KOPT-K1 (cell line): ENCODE measurements at regions not wholly inside any gene's neighbourhood (a gene's known extent, or its start where the extent isn't known, plus 50 kb on each side); places are given as distances from the start of the nearest gene placed in this dataset.

Experiments
- H3K27ac ChIP-seq: fragments of 200-600 bp; sonication (generic); 2 replicates; pipeline ENCODE4 v1.5.1; 2016; ENCODE audit warnings: antibody characterized with exemption, mild to moderate bottlenecking, low read depth, low read length; ENCODE audit not compliant: poor library complexity, severe bottlenecking
- H3K36me3 ChIP-seq: fragments of 200-600 bp; sonication (generic); 2 replicates; pipeline ENCODE4 v1.5.1; 2017; ENCODE audit warnings: antibody characterized with exemption, mild to moderate bottlenecking, low read length, moderate library complexity; ENCODE audit not compliant: insufficient read depth
- H3K9me3 ChIP-seq: fragments of 200-600 bp; sonication (generic); 2 replicates; pipeline ENCODE4 v1.5.1; 2017; ENCODE audit warnings: antibody characterized with exemption, low read length, mild to moderate bottlenecking; ENCODE audit not compliant: insufficient read depth, poor library complexity, severe bottlenecking

- Histone ChIP-seq H3K27ac (no peak overlapping the region), H3K36me3 (no peaks in the 10 kb centered on the region), H3K9me3 (peaks cover 5% of the 10 kb centered on the region)
These were observed 71.6 kb upstream of the NFKB1 start for GRCh38 chr4:102429553-102429952.

DNA sequence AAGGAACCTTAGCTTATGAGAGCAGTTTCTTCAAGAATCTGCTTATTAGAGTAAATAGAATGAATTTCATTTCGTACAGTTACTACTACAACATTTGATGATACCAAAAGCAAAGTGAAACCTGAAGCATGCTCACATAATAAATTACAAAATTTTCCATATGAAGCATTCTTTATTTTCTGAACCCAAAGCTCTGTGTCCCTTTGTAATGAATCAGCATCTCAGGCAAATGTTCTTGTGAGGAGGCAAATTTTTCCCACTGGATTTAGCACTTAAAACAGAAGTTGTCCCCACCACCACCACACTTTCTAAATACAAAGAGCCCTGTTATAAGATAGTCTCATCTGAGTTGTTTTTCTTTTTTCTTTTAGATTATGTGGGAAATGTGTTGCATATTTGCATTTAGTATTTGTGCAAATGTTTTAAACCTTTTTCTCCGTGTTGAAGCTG is 70.7 kb upstream of the NFKB1 start:
- peaks cover 11% of the 10 kb centered on the region for H3K9me3 ChIP-seq
- peak overlapping the region; percentile 76 for H3K27ac ChIP-seq

DNA sequence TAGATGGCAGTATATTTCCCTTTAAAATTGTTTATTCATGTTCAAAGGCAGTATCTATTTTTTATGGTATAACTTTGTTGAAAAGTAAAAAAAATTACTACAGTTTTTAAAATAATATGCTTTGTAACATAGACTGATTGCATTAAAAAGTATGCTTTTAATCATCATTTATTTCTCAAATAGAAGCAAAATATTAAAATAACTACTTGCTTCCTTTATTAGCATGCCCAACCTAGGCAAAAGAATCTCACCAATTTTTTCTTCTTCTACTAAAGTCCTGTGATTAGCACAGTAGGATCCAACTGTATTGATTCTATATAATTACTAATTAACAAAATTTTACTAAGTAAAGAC is 69.6 kb upstream of the NFKB1 start:
- peaks cover 11% of the 10 kb centered on the region for H3K9me3 ChIP-seq
- H3K36me3 ChIP-seq, result no peaks in the 10 kb centered on the region
- peak overlapping the region; percentile 76 for H3K27ac ChIP-seq

More for the DNA sequence above, 70.7 kb upstream of the NFKB1 start:
- H3K36me3 ChIP-seq, result no peaks in the 10 kb centered on the region

DNA sequence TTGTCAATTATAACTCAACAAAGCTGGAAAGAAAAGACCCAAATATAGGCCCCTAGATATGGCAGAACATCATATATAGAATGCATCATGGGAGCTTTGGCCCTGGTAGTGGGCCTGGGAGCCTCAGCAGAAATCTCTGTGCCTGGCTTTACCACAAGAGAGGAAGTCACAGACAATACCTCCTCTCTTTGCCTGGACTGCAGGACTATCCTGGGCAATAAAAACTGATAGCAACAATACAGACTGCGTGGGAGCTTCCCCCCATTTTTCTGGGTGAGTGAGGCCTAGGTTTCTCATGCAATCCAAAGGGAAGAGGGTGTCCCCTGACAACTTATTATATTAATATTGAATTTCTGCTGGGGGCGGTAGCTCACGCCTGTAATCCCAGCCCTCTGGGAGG is 64.0 kb upstream of the NFKB1 start:
- H3K9me3 ChIP-seq, result peaks cover 11% of the 10 kb centered on the region
- H3K27ac ChIP-seq, result no peak overlapping the region

GRCh38 chr4:102438396-102439235 is 62.5 kb upstream of the NFKB1 start:
- H3K9me3 ChIP-seq, result peaks cover 11% of the 10 kb centered on the region
- no peak overlapping the region for H3K27ac ChIP-seq
- H3K36me3 ChIP-seq, result no peaks in the 10 kb centered on the region

More for the DNA sequence above, 64.0 kb upstream of the NFKB1 start:
- H3K36me3 ChIP-seq, result no peaks in the 10 kb centered on the region

- no peak overlapping the region for H3K27ac ChIP-seq
- H3K36me3 ChIP-seq, result no peaks in the 10 kb centered on the region
- peaks cover 9% of the 10 kb centered on the region for H3K9me3 ChIP-seq
These were observed 61.9 kb upstream of the NFKB1 start for GRCh38 chr4:102439236-102439614.

DNA sequence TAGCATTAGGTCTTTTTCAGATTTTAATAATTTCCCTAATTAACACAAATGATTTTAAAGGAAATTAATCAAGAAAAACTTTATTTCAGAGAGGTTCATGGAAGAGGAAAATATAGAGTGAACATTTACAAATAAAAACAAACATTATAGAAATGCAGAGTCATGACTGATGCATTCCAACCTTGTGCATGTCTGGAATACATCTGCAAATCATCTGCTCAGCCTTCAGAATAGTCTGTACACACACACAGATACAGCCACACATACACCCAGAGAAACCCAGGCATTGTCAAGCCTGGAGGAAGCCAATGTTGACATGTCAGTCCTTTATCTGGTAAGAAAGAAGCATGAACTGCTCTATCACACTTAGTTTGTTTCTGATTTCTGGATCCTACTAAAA is 61.3 kb upstream of the NFKB1 start:
- Histone ChIP-seq H3K27ac (no peak overlapping the region), H3K9me3 (peaks cover 3% of the 10 kb centered on the region), H3K36me3 (no peaks in the 10 kb centered on the region)

DNA sequence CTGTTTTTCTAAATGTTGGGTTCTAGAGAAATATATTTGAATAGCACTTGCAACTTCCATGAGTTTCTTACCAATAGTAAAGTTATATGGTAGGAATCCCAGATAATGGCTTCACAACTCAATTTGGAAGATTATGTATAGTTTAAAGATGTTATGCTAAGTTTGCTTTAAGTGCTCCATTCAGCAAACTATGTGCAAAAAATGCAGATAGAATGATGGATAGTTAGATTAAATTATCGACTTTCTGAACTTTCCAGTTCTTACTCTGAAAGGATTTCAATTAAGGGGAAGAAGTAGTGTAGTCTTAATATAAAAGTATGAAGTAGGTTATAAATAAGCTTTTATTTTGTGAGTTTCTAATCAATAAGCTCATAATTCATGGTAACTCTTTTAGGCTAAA is 60.7 kb upstream of the NFKB1 start:
- H3K27ac ChIP-seq, result no peak overlapping the region
- no peaks in the 10 kb centered on the region for H3K36me3 ChIP-seq
- no peaks in the 10 kb centered on the region for H3K9me3 ChIP-seq

GRCh38 chr4:102441978-102442911 is 58.9 kb upstream of the NFKB1 start:
- no peaks in the 10 kb centered on the region for H3K9me3 ChIP-seq
- no peak overlapping the region for H3K27ac ChIP-seq
- no peaks in the 10 kb centered on the region for H3K36me3 ChIP-seq

- no peaks in the 10 kb centered on the region for H3K9me3 ChIP-seq
- no peaks in the 10 kb centered on the region for H3K36me3 ChIP-seq
- no peak overlapping the region for H3K27ac ChIP-seq
These were observed 56.4 kb upstream of the NFKB1 start for GRCh38 chr4:102444752-102445151.

DNA sequence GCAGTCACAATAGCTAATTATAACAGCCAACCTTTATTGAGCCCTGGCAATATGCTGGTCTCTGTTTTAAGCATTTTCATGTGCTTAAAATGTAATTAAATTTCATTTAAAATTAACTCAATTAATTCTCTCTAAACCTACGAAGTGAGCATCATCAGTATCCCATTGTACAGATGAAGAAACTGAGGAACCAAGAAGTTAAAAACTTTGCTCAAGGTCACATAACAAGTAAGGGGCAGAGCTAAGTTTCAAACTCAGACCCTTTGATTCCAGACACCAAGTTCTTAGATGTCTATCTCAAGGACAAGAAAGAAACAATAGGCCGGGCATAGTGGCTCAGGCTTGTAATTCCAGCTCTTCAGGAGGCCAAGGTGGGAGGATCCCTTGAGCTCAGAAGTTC is 55.9 kb upstream of the NFKB1 start:
- H3K36me3 ChIP-seq, result no peaks in the 10 kb centered on the region
- no peak overlapping the region for H3K27ac ChIP-seq
- H3K9me3 ChIP-seq, result no peaks in the 10 kb centered on the region

- Histone ChIP-seq H3K27ac (peak overlapping the region; percentile 62), H3K9me3 (no peaks in the 10 kb centered on the region), H3K36me3 (no peaks in the 10 kb centered on the region)
These were observed 53.7 kb upstream of the NFKB1 start for GRCh38 chr4:102447413-102447812.

GRCh38 chr4:102449751-102450352 is 51.3 kb upstream of the NFKB1 start:
- Histone ChIP-seq H3K27ac (no peak overlapping the region), H3K36me3 (no peaks in the 10 kb centered on the region), H3K9me3 (no peaks in the 10 kb centered on the region)

DNA sequence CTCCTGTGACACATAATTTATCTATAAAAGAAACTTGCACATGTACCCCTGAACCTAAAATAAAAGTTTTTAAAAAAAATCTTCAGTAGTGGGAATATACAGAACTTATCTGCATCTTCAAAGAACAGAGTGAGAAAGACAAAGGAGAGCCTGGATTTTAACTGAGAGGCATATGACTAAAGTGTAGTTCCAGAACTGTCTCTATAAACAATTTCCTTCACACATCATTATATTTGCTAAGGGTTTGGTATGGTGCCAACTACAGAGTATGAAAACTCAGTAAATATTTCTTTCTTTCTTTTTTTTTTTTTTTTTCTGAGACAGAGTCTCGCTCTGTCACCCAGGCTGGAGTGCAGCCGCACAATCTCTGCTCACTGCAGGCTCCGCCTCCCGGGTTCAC is 49.9 kb upstream of the NFKB1 start:
- no peak overlapping the region for H3K27ac ChIP-seq
- H3K36me3 ChIP-seq, result no peaks in the 10 kb centered on the region
- no peaks in the 10 kb centered on the region for H3K9me3 ChIP-seq
